WERI-Rb-1 (cell line): ENCODE measurements at regions not wholly inside any gene's neighbourhood (a gene's known extent, or its start where the extent isn't known, plus 50 kb on each side); places are given as distances from the start of the nearest gene placed in this dataset.

Experiments used
- DNase-seq: peaks from one replicate; pipeline ENCODE4 v3.0.0-alpha.2; 2020
- H3K27ac ChIP-seq: fragments of 250-450 bp; sonication (Bioruptor Pico); 2 replicates; pipeline ENCODE4 v1.5.1; 2020; ENCODE audit warnings: mild to moderate bottlenecking, moderate library complexity
- H3K27me3 ChIP-seq: fragments of 250-450 bp; sonication (Bioruptor Pico); 2 replicates; pipeline ENCODE4 v1.5.1; 2021; ENCODE audit warnings: mild to moderate bottlenecking, low read depth, moderate library complexity; ENCODE audit not compliant: insufficient read depth, severe bottlenecking
- H3K36me3 ChIP-seq: fragments of 250-450 bp; sonication (Bioruptor Pico); 2 replicates; pipeline ENCODE4 v1.5.1; 2020; ENCODE audit warnings: mild to moderate bottlenecking, moderate library complexity
- H3K4me3 ChIP-seq: 2 replicates; pipeline ENCODE4 v1.5.1; 2011; ENCODE audit warnings: low read depth, mild to moderate bottlenecking, control low read depth, low read length
- H3K9me3 ChIP-seq: fragments of 250-450 bp; sonication (Bioruptor Pico); 2 replicates; pipeline ENCODE4 v1.5.1; 2021; ENCODE audit warnings: mild to moderate bottlenecking, moderate library complexity; ENCODE audit not compliant: severe bottlenecking
- TF ChIP-seq, protein P1 (sequence below): IDR thresholded peaks from 2 replicates; pipeline ENCODE4 v1.5.1; 2011; ENCODE audit warnings: low read depth, mild to moderate bottlenecking, control low read depth, inconsistent platforms, low read length

DNA sequence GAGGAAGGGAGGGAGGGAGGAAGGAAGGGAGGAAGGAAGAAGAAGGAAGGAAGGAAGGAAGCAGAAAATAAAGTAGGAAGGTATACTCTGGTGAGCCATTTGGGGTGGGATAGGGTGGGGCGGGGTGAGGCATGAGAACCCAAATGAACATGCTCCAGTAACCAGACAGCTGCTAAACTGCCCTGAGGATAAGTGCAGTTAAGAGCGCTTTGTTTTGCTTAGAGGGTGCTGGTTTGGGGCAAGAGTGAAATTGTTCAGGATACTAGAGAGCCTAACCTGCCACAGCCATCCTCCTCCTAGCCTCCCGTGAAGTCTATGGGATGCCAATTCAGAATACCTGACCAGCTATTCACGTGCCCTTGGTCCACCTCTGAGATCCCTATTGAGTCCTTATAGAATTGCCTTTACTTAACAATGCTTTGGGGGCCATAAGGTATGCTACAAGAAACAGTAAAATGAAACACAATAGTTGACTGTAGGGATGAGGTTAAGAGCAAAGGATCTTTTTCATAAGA lies 59.0 kb upstream of the ATF3 start:
- Histone ChIP-seq H3K27me3 (no peaks in the 10 kb centered on the region), H3K27ac (no peak overlapping the region), H3K36me3 (no peaks in the 10 kb centered on the region), H3K4me3 (no peak overlapping the region), H3K9me3 (no peaks in the 10 kb centered on the region)
- no peak for DNase-seq
- TF ChIP-seq, protein P1, sequence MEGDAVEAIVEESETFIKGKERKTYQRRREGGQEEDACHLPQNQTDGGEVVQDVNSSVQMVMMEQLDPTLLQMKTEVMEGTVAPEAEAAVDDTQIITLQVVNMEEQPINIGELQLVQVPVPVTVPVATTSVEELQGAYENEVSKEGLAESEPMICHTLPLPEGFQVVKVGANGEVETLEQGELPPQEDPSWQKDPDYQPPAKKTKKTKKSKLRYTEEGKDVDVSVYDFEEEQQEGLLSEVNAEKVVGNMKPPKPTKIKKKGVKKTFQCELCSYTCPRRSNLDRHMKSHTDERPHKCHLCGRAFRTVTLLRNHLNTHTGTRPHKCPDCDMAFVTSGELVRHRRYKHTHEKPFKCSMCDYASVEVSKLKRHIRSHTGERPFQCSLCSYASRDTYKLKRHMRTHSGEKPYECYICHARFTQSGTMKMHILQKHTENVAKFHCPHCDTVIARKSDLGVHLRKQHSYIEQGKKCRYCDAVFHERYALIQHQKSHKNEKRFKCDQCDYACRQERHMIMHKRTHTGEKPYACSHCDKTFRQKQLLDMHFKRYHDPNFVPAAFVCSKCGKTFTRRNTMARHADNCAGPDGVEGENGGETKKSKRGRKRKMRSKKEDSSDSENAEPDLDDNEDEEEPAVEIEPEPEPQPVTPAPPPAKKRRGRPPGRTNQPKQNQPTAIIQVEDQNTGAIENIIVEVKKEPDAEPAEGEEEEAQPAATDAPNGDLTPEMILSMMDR, result no peak

DNA sequence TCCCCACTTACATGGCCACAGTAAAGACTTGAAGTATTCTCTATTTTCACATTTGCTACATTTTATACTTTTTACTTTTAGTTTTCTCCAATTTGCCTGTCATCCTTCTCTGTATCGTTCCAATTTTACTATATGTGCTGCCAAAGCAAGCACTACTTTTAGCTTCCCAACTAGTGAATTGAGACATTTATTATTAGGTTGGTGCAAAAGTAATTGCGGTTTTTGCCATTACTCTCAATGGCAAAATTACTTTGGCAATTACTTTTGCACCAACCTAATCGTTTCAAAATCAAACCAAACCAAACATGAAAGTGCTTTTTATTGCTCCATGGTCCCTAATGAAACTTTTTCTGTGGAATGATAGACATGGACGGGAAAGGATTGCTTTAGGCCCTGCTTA lies 56.6 kb upstream of the ATF3 start:
- DNase-seq, result no peak
- no peaks in the 10 kb centered on the region for H3K27me3 ChIP-seq
- no peaks in the 10 kb centered on the region for H3K9me3 ChIP-seq
- no peak overlapping the region for H3K4me3 ChIP-seq
- TF ChIP-seq, protein P1, result no peak
- H3K36me3 ChIP-seq, result no peaks in the 10 kb centered on the region
- no peak overlapping the region for H3K27ac ChIP-seq

DNA sequence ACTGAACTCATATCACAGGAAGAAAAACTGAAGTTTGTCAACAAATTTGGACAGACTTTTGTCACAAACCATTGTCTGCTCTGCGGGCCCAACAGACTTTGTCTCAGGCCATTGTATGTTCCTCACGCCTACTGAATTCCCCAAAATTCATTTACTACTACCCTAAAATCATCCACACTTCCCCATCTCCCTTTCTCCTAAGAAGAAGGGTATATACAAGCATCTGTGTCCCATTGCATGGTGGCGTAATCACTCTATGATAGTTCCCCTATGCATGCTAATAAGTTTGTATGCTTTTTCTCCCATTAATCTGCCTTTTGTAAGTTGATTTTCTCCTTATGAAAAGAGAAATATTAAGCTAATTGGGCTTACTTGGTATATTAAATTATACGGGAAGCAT lies 54.9 kb upstream of the ATF3 start:
- H3K27me3 ChIP-seq, result no peaks in the 10 kb centered on the region
- no peak overlapping the region for H3K27ac ChIP-seq
- no peak for DNase-seq
- H3K36me3 ChIP-seq, result no peaks in the 10 kb centered on the region
- TF ChIP-seq, protein P1, result no peak
- H3K9me3 ChIP-seq, result no peaks in the 10 kb centered on the region
- H3K4me3 ChIP-seq, result no peak overlapping the region

DNA sequence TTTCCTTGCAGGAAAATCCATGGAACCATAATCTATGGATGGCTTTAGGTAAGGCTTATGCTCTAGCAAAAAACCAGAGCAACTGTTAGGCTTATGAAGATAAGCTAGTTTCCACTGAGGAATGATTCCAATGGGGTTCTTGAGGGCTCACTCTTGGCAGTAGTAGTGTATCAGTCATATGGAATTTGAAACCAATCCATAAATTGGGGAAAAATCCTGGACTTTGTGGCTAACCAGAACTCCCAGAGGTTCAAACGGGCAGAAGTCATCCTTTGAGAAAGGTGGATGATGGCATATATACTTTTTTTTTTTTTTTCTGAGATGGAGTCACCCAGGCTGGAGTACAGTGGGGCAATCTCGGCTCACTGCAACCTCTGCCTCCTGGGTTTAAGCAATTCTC lies 54.2 kb upstream of the ATF3 start:
- no peak overlapping the region for H3K4me3 ChIP-seq
- TF ChIP-seq, protein P1, result no peak
- H3K36me3 ChIP-seq, result no peaks in the 10 kb centered on the region
- H3K27ac ChIP-seq, result no peak overlapping the region
- H3K9me3 ChIP-seq, result no peaks in the 10 kb centered on the region
- DNase-seq, result no peak
- no peaks in the 10 kb centered on the region for H3K27me3 ChIP-seq

DNA sequence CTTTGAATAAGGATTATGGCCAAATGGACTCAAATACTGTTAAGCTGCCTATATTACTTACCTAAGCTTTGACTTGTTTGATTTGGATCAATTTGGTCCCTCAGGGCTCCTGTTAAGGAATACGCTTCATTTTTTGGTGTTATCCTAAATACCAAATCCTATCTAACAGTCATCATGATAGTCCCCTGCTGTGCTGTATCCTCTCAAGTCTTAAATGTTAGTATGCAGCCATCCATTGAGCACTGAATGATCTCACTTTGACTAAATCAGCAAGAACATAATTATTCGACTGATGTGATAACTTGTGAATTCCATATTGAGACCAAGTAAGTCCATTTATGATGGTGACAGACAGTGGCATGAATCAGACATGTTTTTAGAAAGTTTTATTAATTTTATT lies 53.1 kb upstream of the ATF3 start:
- no peak overlapping the region for H3K4me3 ChIP-seq
- H3K27ac ChIP-seq, result no peak overlapping the region
- TF ChIP-seq, protein P1, result no peak
- DNase-seq, result no peak
- H3K36me3 ChIP-seq, result no peaks in the 10 kb centered on the region
- no peaks in the 10 kb centered on the region for H3K9me3 ChIP-seq
- no peaks in the 10 kb centered on the region for H3K27me3 ChIP-seq

DNA sequence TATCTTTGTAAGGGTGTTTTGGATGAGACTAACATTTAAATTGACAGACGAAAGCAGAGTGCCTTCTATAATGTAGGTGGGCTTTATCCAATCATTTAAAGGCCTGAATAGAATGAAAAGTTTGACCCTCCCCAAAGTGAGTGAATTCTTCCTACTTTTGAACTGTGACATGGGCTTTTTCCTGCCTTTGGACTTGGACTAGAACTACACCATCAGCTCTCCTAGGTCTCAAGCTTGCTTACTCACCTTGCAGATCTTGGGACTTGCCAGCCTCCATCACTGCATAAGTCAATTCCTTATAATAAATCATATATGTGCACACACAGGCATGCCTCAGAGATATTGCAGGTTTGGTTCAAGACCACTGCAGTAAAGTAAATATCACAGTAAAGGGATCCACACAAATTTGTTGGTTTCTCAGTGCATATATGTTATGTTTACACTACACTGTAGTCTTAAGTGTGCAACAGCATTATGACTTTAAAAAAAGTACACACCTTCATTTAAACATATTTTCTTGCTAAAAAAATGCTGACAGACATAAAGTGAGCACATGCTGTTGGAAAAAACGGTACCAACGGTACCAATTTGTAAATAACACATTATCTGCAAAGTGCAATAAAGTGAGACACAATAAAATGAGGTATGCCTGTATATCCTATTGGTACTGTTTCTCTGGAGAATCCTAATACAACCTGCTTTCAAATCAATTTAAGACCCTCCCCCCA lies 51.6 kb upstream of the ATF3 start:
- no peak for DNase-seq
- Histone ChIP-seq H3K27ac (no peak overlapping the region), H3K4me3 (no peak overlapping the region), H3K9me3 (no peaks in the 10 kb centered on the region), H3K36me3 (no peaks in the 10 kb centered on the region), H3K27me3 (no peaks in the 10 kb centered on the region)
- TF ChIP-seq, protein P1, result no peak
